ENCODE measurements at regions not wholly inside any gene's neighbourhood (a gene's known extent, or its start where the extent isn't known, plus 50 kb on each side); places are given as distances from the start of the nearest gene placed in this dataset.

DNA sequence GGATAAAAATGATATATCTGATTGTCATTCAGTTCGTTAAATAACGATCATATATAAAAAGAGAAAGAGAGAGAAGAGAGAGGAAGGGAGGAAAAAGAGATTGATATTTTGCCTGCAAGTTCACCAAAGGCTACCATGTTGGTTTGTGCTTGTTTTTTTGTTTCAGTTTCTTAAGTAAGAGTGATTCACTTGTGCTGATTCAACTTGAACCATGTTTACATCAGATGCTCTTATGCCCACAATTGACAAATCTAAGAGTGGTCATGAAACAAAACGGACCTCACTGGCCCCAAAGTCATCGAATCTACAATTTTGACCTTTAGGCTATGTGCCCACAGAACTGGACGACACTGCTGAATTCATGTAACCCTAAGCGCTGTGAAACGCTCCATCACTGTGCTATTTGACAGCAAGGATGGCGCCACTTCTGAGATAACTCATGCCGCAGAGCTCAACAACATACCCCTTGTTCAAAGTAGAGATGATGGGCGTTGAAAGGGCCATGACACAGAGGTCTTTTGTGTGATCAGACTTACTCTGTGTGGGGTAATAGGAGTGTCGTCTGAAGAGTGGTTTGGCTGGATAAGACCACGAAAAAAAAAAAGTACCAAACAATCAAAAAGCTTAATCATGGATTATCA, 481.4 kb downstream of the SETD4 start:
- TF ChIP-seq CTCF (IDR thresholded peaks at IDR 0.05; ENCODE audit: extremely low read depth in 1 of 2, insufficient read depth in 1 of 2, low read depth in 1 of 2, low read length in 2 of 2) (no peak), POLR2A (IDR thresholded peaks at IDR 0.05; ENCODE audit: low read depth, low read length) (no peak), POLR2AphosphoS5 (IDR thresholded peaks at IDR 0.05; ENCODE audit: insufficient read depth, low read depth, low read length) (no peak), JUN (IDR thresholded peaks at IDR 0.05; ENCODE audit: borderline replicate concordance, insufficient read depth, insufficient read length, low read depth) (no peak), MAX (IDR thresholded peaks at IDR 0.05; ENCODE audit: insufficient read depth, insufficient read length) (no peak)

Data from endothelial cell of umbilical vein (primary cell).